Stomach (tissue), 8 donors: ENCODE measurements at regions not wholly inside any gene's neighbourhood (a gene's known extent, or its start where the extent isn't known, plus 50 kb on each side); places are given as distances from the start of the nearest gene placed in this dataset.

Experiments used
- DNase-seq, 2 donors: peaks; one replicate each; pipeline versions ENCODE4 v3.0.0 to v3.0.0-alpha.2; 2013 to 2019
- H3K27ac ChIP-seq, 5 donors: fragments of 200-600 bp in 4 of 5; sonication (generic) in 4 of 5; one replicate each; pipeline ENCODE4 v1.5.1; 2013 to 2019; ENCODE audit warnings: mild to moderate bottlenecking in 1 of 5, moderate library complexity in 1 of 5
- H3K27me3 ChIP-seq, 3 donors: fragments of 200-600 bp; sonication (generic); one replicate each; pipeline ENCODE4 v1.5.1; 2017 to 2019; ENCODE audit warnings: mixed run types in 1 of 3
- H3K36me3 ChIP-seq, 4 donors: fragments of 200-600 bp; sonication (generic); 1 replicate in 3 of 4; 2 replicates in 1 of 4; pipeline ENCODE4 v1.5.1; 2016 to 2019
- H3K4me1 ChIP-seq, 4 donors: fragments of 200-600 bp; sonication (generic); one replicate each; pipeline ENCODE4 v1.5.1; 2016 to 2019
- H3K4me3 ChIP-seq, 4 donors: fragments of 200-600 bp; sonication (generic) in 3 of 4; one replicate each; pipeline ENCODE4 v1.5.1; 2016 to 2019; ENCODE audit warnings: mild to moderate bottlenecking in 1 of 4
- H3K9me3 ChIP-seq, 4 donors: fragments of 200-600 bp; sonication (generic); one replicate each; pipeline ENCODE4 v1.5.1; 2016 to 2019
- CTCF ChIP-seq, 7 experiments: fragments of 450-650 bp in 4 of 7; fragments of 200-600 bp in 3 of 7; sonication (generic) in 3 of 7; IDR thresholded peaks; one replicate each; pipeline ENCODE4 v1.5.1; 2016 to 2019; ENCODE audit warnings: antibody characterized with exemption in 7 of 7, control low read depth in 2 of 7, mild to moderate bottlenecking in 1 of 7
- EP300 ChIP-seq: sonication (generic); formaldehyde crosslinking; IDR thresholded peaks from one replicate; pipeline ENCODE4 v1.6.1; 2017; ENCODE audit warnings: antibody characterized with exemption
- POLR2A ChIP-seq, 4 donors: fragments of 450-650 bp; IDR thresholded peaks; one replicate each; pipeline ENCODE4 v1.6.1; 2016; ENCODE audit warnings: antibody characterized with exemption in 4 of 4, control low read depth in 2 of 4, mild to moderate bottlenecking in 1 of 4, moderate library complexity in 1 of 4
- POLR2AphosphoS5 ChIP-seq, 3 donors: sonication (generic); formaldehyde crosslinking; IDR thresholded peaks; one replicate each; pipeline ENCODE4 v1.6.1; 2016; ENCODE audit warnings: antibody characterized with exemption in 3 of 3
- WGBS, 5 donors: extraction: QIAGEN DNeasy Blood & Tissue Kit in 3 of 5; methylation state at CpG; one replicate each; pipeline versions ENCODE4 v1.1.5 to v1.1.7; 2013 to 2018; 5-methylcytosine and 5-hydroxymethylcytosine counted together
- intact Hi-C: fragments of 100-400 bp; cut with DNase I; formaldehyde crosslinking; loops from one replicate; pipeline ENCODE4 v1.15.1; 2023; ENCODE audit warnings: low total_unique reads
- donor health status: healthy with polysubstance abuse.
- donor health status: Bipolar disorder and iron deficiency.
- donor health status: healthy.

- no peak for DNase-seq
- Histone ChIP-seq H3K4me1 (no peaks in the 10 kb centered on the region), H3K27ac (no peak overlapping the region), H3K9me3 (no peaks in the 10 kb centered on the region), H3K27me3 (no peaks in the 10 kb centered on the region), H3K36me3 (no peaks in the 10 kb centered on the region), H3K4me3 (no peak overlapping the region)
- TF ChIP-seq EP300 (no peak), POLR2A (IDR thresholded peaks at IDR 0.05) (no peak), POLR2AphosphoS5 (IDR thresholded peaks at IDR 0.05) (no peak), CTCF (IDR thresholded peaks at IDR 0.05) (no peak)
- 84 to 91% (median 90%) methylated on average over 4 of the region's 4 CpGs for WGBS, 5 donors
- intact Hi-C loops = no loop called here
Observed at GRCh38 chr20:48064929-48065328, 279.6 kb upstream of the SULF2 start.

DNA sequence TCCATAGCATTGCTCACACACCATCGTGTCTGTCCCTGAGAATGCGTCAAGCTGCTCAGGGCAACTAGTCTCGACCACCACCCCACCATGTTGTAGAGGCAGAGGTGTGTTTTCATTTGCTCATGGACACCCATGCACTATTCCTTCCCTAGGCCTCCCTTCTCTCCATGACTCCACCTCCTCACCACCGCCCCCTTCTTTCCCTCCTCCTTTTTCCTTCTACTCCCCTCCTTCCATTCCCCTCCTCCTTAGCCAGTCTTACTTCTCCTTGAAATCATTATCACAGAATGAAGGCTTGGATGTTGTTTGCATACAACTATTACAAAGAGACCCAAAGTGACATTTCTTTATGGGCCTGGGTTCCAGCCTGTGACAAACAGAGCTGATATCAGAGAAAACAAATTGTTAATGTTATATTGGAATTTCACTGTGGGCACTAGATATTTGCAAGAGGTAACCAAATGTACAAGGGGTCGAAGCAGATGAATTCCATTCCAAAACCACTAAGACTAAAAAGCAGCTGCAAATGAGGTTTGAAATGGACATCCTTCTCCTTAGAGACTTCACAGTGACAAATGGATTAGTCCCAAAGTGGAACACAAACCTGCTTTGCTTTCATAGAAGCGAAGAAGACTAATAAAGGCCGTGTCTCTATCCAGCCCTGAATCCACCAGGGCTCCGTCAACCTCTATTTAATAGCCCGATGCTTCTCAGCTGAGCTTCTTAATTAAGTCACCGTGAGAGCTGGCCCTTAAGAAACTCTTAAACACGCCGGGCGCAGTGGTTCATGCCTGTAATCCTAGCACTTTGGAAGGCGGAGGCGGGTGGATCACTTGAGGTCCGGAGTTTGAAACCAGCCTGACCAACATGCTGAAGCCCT lies 275.8 kb upstream of the SULF2 start:
- Histone ChIP-seq H3K36me3 (no peaks in the 10 kb centered on the region), H3K9me3 (peaks cover 0 to 16% (median 7%) of the 10 kb centered on the region in 4 donors), H3K4me1 (no peaks in the 10 kb centered on the region), H3K27ac (no peak overlapping the region), H3K4me3 (no peak overlapping the region), H3K27me3 (no peaks in the 10 kb centered on the region)
- no peak for TF ChIP-seq POLR2A (IDR thresholded peaks at IDR 0.05)
- TF ChIP-seq CTCF (IDR thresholded peaks at IDR 0.05) = no peak
- no peak for TF ChIP-seq POLR2AphosphoS5 (IDR thresholded peaks at IDR 0.05)
- no peak for TF ChIP-seq EP300
- DNase-seq = no peak
- WGBS, 5 donors = 84 to 90% (median 86%) methylated on average over 16 of the region's 16 CpGs
- intact Hi-C loops = no loop called here

DNA sequence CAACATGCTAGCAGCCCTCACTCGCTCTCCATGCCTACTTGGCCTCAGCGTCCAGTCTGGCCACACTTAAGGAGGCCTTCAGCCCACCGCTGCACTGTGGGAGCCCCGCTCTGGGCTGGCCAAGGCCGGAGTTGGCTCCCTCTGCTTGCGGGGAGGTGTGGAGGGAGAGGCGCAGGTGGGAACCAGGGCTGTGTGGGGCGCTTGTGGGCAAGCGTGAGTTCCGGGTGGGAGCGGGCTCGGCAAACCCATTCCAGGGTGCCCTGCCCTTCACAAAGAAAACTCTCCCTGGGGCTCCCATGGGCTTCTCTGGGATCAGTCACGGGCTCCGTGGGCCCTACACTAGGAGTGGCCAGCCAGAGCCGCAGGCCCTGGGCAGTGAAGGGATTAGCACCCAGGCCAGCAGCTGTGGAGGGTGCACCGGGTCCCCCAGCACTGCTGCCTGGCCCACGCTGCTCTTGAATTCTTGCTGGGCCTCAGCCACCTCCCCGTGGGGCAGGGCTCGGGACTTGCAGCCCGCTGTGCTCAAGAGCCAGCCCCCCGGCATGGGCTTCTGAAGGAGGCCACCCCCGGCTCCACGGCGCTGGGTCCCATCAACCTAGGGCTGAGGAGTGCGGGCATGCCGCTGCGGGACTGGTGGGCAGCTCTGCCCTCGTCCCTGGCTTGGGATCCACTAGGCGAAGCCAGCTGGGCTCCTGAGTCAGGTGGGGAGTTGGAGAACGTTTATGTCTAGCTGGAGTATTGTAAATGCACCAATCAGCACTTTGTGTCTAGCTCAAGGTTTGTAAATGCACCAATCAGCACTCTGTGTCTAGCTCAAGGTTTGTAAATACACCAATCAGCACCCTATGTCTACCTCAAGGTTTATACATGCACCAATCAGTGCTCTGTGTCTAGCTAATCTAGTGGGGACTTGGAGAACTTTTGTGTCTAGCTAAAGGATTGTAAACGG lies 273.6 kb upstream of the SULF2 start:
- Histone ChIP-seq H3K27me3 (no peaks in the 10 kb centered on the region), H3K9me3 (peaks cover 0 to 16% (median 7%) of the 10 kb centered on the region in 4 donors), H3K27ac (no peak overlapping the region), H3K4me3 (no peak overlapping the region), H3K4me1 (no peaks in the 10 kb centered on the region), H3K36me3 (no peaks in the 10 kb centered on the region)
- DNase-seq = no peak
- 88 to 94% (median 91%) methylated on average over 15 to 31 of the region's 31 CpGs for WGBS, 5 donors
- intact Hi-C loops = no loop called here
- no peak for TF ChIP-seq CTCF (IDR thresholded peaks at IDR 0.05)
- TF ChIP-seq POLR2A (IDR thresholded peaks at IDR 0.05) = no peak
- no peak for TF ChIP-seq POLR2AphosphoS5 (IDR thresholded peaks at IDR 0.05)
- TF ChIP-seq EP300 = no peak

- no peak for TF ChIP-seq EP300
- no peak for TF ChIP-seq POLR2A (IDR thresholded peaks at IDR 0.05)
- no peak for TF ChIP-seq POLR2AphosphoS5 (IDR thresholded peaks at IDR 0.05)
- no peak for TF ChIP-seq CTCF (IDR thresholded peaks at IDR 0.05)
- intact Hi-C loops = no loop called here
- Histone ChIP-seq H3K27me3 (no peaks in the 10 kb centered on the region), H3K36me3 (no peaks in the 10 kb centered on the region), H3K4me1 (no peaks in the 10 kb centered on the region), H3K9me3 (peaks cover 0 to 16% (median 7%) of the 10 kb centered on the region in 4 donors), H3K27ac (no peak overlapping the region), H3K4me3 (no peak overlapping the region)
- WGBS, 5 donors = 71 to 95% (median 90%) methylated on average over 1 of the region's 1 CpG
- DNase-seq = no peak
Observed at GRCh38 chr20:48057739-48058138, 272.5 kb upstream of the SULF2 start.
